Heart right ventricle (tissue), 16 donors: ENCODE measurements at regions not wholly inside any gene's neighbourhood (a gene's known extent, or its start where the extent isn't known, plus 50 kb on each side); places are given as distances from the start of the nearest gene placed in this dataset.

ENCODE experiments used
- ATAC-seq, 8 donors: fragments of 200-7000 bp; cut with Tn5 transposase; one replicate each; pipeline ENCODE4 v1.9.1; 2020; ENCODE audit warnings: mild to moderate bottlenecking in 8 of 8, moderate library complexity in 8 of 8, moderate number of reproducible peaks in 1 of 8
- DNase-seq, 2 donors: peaks; one replicate each; pipeline ENCODE4 v3.0.0-alpha.2; 2020
- H3K27ac ChIP-seq, 10 donors: fragments of 200-600 bp; sonication (generic) in 2 of 10; one replicate each; pipeline versions ENCODE4 v1.5.0 to v1.8.0; 2020 to 2022; ENCODE audit warnings: mild to moderate bottlenecking in 3 of 10
- H3K27me3 ChIP-seq, 7 donors: fragments of 200-600 bp; one replicate each; pipeline ENCODE4 v1.8.0; 2021 to 2022; ENCODE audit warnings: mild to moderate bottlenecking in 2 of 7
- H3K36me3 ChIP-seq, 9 donors: fragments of 200-600 bp; sonication (generic) in 1 of 9; one replicate each; pipeline versions ENCODE4 v1.5.0 to v1.8.0; 2020 to 2022; ENCODE audit warnings: mild to moderate bottlenecking in 2 of 9
- H3K4me1 ChIP-seq, 9 donors: fragments of 200-600 bp; sonication (generic) in 1 of 9; one replicate each; pipeline versions ENCODE4 v1.5.0 to v1.8.0; 2020 to 2022; ENCODE audit warnings: mild to moderate bottlenecking in 4 of 9
- H3K4me3 ChIP-seq, 10 donors: fragments of 200-600 bp; sonication (generic) in 2 of 10; one replicate each; pipeline versions ENCODE4 v1.5.0 to v1.8.0; 2020 to 2022; ENCODE audit warnings: mild to moderate bottlenecking in 7 of 10, moderate library complexity in 2 of 10
- H3K9me3 ChIP-seq, 11 donors: fragments of 200-600 bp in 10 of 11; sonication (generic) in 2 of 11; one replicate each; pipeline versions ENCODE4 v1.5.0 to v1.8.0; 2013 to 2022; ENCODE audit warnings: mild to moderate bottlenecking in 2 of 11, control low read depth in 1 of 11, moderate library complexity in 1 of 11
- WGBS, 2 donors: extraction: QIAGEN DNeasy Blood & Tissue Kit; methylation state at CpG; one replicate each; pipeline ENCODE4 v1.1.7; 2013; ENCODE audit warnings: inconsistent platforms in 1 of 2; 5-methylcytosine and 5-hydroxymethylcytosine counted together
- intact Hi-C, 10 donors: fragments of 100-400 bp; cut with DNase I; formaldehyde crosslinking; loops; one replicate each; pipeline versions ENCODE4 v1.11.1 to v1.14.2; 2022
- TF ChIP-seq, protein P1 (sequence below), 9 donors: fragments of 200-600 bp; sonication (generic) in 2 of 9; IDR thresholded peaks; one replicate each; pipeline versions ENCODE4 v1.5.0 to v1.8.0; 2021 to 2022; ENCODE audit warnings: antibody characterized with exemption in 9 of 9, mild to moderate bottlenecking in 5 of 9, moderate library complexity in 1 of 9
- donor health status: Arrhythmogenic right ventricular cardiomyopathy.
- donor health status: ischemic (EF 13 %, LVEDD 7.1; RV severe dilation, severe dysfunction).
- donor health status: healthy with polysubstance abuse.
- donor health status: DM: no; HTN: yes; CAD: no.
- donor health status: DM: no; HTN: no; CAD: no.
- donor health status: ischemic (EF 25% LVEDD 6.9; RV normal size, moderate dysfunction).
- donor health status: ischemic (EF 25% LVEDD 5.7; RV mildly dilated, moderate dysfunction).
- donor health status: healthy.
- donor health status: DM: yes; HTN: yes; CAD: no.
- donor health status: Ischemic cardiomyopathy.
- donor health status: ischemic (EF 35%, LVEDD 5.7; RV mildly dilated, moderate dysfunction).
- donor health status: nonischemic (EF 11% LVEDD 7.7; RV severe dilation, severe dysfunction).
- donor health status: DM: yes; HTN: yes; CAD: no.
- donor health status: PGD.
- donor health status: ischemic (EF 29% LVEDD 5.4; RV normal size, mild dysfunction).
- donor health status: nonischemic (EF 23%, LVEDD 6.1; RV moderate dilation, normal function).

DNA sequence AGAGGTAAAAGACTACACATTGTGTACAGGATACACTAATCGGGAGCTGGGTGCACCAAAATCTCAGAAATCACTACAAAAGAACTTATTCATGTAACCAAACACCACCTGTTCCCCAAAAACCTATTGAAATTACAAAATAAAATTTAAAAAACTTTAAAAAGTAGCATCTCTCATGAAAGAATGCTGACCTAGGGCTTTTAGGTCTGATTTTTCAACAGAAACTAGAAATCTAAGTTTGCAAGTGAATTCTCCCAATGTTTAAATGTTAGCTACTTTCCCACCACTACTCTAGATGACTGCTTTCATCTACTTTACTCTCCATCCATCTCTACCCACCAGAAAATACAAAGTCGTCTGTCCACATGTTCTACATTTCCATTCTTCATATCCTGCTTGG, 1447.7 kb downstream of the RPA4 start:
- no peak for ATAC-seq
- Histone ChIP-seq H3K36me3 (no peaks in the 10 kb centered on the region), H3K27me3 (peaks cover 0 to 7% (median 0%) of the 10 kb centered on the region in 7 donors), H3K27ac (no peak overlapping the region), H3K9me3 (no peaks in the 10 kb centered on the region), H3K4me1 (no peaks in the 10 kb centered on the region), H3K4me3 (no peak overlapping the region)
- 70 to 82% methylated on average over 2 of the region's 2 CpGs for WGBS, 2 donors
- intact Hi-C loops, result no loop called here
- TF ChIP-seq, protein P1, sequence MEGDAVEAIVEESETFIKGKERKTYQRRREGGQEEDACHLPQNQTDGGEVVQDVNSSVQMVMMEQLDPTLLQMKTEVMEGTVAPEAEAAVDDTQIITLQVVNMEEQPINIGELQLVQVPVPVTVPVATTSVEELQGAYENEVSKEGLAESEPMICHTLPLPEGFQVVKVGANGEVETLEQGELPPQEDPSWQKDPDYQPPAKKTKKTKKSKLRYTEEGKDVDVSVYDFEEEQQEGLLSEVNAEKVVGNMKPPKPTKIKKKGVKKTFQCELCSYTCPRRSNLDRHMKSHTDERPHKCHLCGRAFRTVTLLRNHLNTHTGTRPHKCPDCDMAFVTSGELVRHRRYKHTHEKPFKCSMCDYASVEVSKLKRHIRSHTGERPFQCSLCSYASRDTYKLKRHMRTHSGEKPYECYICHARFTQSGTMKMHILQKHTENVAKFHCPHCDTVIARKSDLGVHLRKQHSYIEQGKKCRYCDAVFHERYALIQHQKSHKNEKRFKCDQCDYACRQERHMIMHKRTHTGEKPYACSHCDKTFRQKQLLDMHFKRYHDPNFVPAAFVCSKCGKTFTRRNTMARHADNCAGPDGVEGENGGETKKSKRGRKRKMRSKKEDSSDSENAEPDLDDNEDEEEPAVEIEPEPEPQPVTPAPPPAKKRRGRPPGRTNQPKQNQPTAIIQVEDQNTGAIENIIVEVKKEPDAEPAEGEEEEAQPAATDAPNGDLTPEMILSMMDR (IDR thresholded peaks at IDR 0.05), result no peak
- no peak for DNase-seq

DNA sequence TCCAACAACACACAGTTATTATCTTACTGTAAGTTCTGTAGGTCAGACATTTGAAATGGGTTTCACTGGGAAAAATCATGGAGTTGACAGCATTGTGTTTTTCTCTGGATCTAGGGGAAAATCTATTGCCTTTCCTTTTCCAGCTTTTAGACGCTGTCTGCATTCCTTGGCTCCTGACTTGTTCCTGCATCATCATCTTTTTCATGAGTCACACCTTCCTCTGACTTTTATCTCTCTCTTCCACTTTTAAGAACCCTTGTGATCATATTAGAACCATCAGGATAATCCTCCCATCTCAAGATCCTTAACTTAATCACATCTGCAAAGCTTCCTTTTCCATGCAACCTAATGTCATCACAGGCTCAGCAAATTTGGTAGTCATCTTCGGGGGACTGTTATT, 1454.8 kb downstream of the RPA4 start:
- DNase-seq (no peak), ATAC-seq (no peak)
- intact Hi-C loops, result no loop called here
- WGBS, 2 donors, result 60 to 69% methylated on average over 2 of the region's 2 CpGs
- H3K36me3 ChIP-seq, result no peaks in the 10 kb centered on the region
- no peaks in the 10 kb centered on the region for H3K4me1 ChIP-seq
- H3K27ac ChIP-seq, result no peak overlapping the region
- H3K4me3 ChIP-seq, result no peak overlapping the region
- TF ChIP-seq, protein P1 (IDR thresholded peaks at IDR 0.05), result no peak
- peaks cover 0 to 6% (median 0%) of the 10 kb centered on the region in 7 donors for H3K27me3 ChIP-seq
- peaks cover 0 to 12% (median 0%) of the 10 kb centered on the region in 11 donors for H3K9me3 ChIP-seq

DNA sequence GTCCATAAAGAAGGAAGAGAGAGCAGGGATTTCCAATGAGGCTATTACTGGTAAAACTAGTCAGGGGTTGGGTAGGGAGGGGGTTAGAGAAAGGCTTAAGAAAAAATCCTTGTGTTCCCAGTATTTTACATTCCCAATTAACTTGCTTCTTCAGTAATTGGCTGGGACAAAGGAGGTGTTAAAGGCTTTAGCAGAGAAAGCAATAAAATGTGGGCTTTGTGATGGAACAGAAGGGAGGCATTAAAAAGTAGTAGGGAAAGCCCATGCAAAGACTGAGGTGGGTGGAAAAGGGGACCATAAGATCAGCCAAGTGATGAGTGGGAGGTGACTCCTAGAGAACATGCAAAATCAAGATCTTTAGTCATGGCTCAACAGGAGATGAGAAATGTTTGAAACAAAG, 1467.2 kb downstream of the RPA4 start:
- TF ChIP-seq, protein P1 (IDR thresholded peaks at IDR 0.05), result no peak
- Histone ChIP-seq H3K36me3 (no peaks in the 10 kb centered on the region), H3K27ac (no peak overlapping the region), H3K4me1 (no peaks in the 10 kb centered on the region), H3K9me3 (peaks cover 0 to 8% (median 0%) of the 10 kb centered on the region in 11 donors), H3K4me3 (no peak overlapping the region), H3K27me3 (peaks cover 0 to 19% (median 0%) of the 10 kb centered on the region in 7 donors)
- ATAC-seq (no peak), DNase-seq (no peak)
- intact Hi-C loops, result no loop called here

DNA sequence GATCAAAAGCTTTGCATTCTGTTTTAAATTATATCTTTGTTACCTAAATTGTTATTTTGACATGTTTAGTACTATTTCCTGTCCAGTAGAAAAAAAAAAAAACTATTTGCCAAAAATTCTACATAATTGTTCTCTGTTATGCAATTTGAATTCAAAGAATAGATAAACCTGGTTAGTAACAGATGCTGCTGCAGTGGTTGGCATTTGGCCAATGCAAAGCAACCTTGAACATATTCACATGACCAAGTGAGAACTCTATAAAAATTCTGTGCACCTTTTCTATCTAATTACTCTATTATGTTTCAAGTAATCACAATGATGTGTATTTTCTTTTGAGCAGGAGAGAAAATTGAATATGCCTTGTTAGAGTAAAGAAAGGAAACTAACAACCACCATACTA, 1473.4 kb downstream of the RPA4 start:
- Histone ChIP-seq H3K4me1 (no peaks in the 10 kb centered on the region), H3K4me3 (no peak overlapping the region), H3K9me3 (peaks cover 0 to 8% (median 0%) of the 10 kb centered on the region in 11 donors), H3K27ac (no peak overlapping the region), H3K36me3 (no peaks in the 10 kb centered on the region), H3K27me3 (peaks cover 0 to 15% (median 0%) of the 10 kb centered on the region in 7 donors)
- intact Hi-C loops, result no loop called here
- DNase-seq (no peak), ATAC-seq (no peak)
- TF ChIP-seq, protein P1 (IDR thresholded peaks at IDR 0.05), result no peak

DNA sequence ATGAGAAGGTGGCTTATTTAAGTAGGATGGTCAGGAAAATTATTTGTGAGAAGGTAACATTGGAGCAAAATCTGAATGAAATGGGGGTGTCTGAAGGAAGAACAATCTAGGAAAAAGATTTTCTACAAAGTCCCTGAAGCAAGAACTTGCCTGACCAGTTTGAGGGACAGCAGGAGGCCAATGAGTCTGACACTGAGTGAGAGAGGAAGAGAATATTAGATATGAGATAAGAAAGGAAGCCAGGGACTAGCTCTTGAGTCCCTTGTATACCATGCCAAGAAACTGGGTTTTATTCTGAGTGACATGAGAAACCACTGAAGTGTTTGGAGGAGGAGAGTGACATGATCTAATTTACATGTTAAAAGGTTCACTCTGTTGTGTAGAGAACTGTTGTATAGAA, 1478.9 kb downstream of the RPA4 start:
- TF ChIP-seq, protein P1 (IDR thresholded peaks at IDR 0.05), result no peak
- no peak for ATAC-seq
- Histone ChIP-seq H3K27me3 (no peaks in the 10 kb centered on the region), H3K4me3 (no peak overlapping the region), H3K4me1 (no peaks in the 10 kb centered on the region), H3K27ac (no peak overlapping the region), H3K9me3 (peaks cover 0 to 7% (median 0%) of the 10 kb centered on the region in 11 donors), H3K36me3 (no peaks in the 10 kb centered on the region)
- DNase-seq, result no peak
- intact Hi-C loops, result no loop called here
